ENCODE measurements at regions not wholly inside any gene's neighbourhood (a gene's known extent, or its start where the extent isn't known, plus 50 kb on each side); places are given as distances from the start of the nearest gene placed in this dataset.

GRCh38 chr3:30453360-30454039, 152.9 kb upstream of the TGFBR2 start:
- Mint-ChIP-seq H3K9me3 (peaks cover 22% of the 10 kb centered on the region), H3K27ac (no peak overlapping the region), H3K27me3 (ENCODE audit: low read depth) (no peaks in the 10 kb centered on the region), H3K36me3 (peaks cover 14% of the 10 kb centered on the region), H3K4me1 (peaks cover 17% of the 10 kb centered on the region), H3K4me3 (no peak overlapping the region)
- ATAC-seq (no peak), DNase-seq (ENCODE audit: low spot score) (no peak)
- TF ChIP-seq GRHL2 (CRISPR knock-in tag; IDR thresholded peaks at IDR 0.05; ENCODE audit: insufficient replicate concordance, severe bottlenecking) (no peak), STAT6 (CRISPR knock-in tag; conservative IDR thresholded peaks at IDR 0.05; ENCODE audit: low read depth) (no peak), NR1H2 (CRISPR knock-in tag; IDR thresholded peaks at IDR 0.05) (no peak), TCF7 (CRISPR knock-in tag; IDR thresholded peaks at IDR 0.05; ENCODE audit: low read depth) (no peak), KAT7 (CRISPR knock-in tag; IDR thresholded peaks at IDR 0.05; ENCODE audit: borderline replicate concordance) (no peak), ZNF671 (CRISPR knock-in tag; IDR thresholded peaks at IDR 0.05) (no peak)
- ChIA-PET CTCF (no interaction called here), POLR2A (no interaction called here)

- H3K27ac Mint-ChIP-seq: no peak overlapping the region
- no peaks in the 10 kb centered on the region for H3K27me3 Mint-ChIP-seq (ENCODE audit: low read depth)
- DNase-seq (ENCODE audit: low spot score): no peak
- H3K36me3 Mint-ChIP-seq: peaks cover 15% of the 10 kb centered on the region
- H3K9me3 Mint-ChIP-seq: peaks cover 28% of the 10 kb centered on the region
- ATAC-seq: no peak
- ChIA-PET CTCF (no interaction called here), POLR2A (no interaction called here)
- peaks cover 21% of the 10 kb centered on the region for H3K4me1 Mint-ChIP-seq
- H3K4me3 Mint-ChIP-seq: no peak overlapping the region
- TF ChIP-seq NR2C2 (CRISPR knock-in tag; IDR thresholded peaks at IDR 0.05) (no peak), CTCF (IDR thresholded peaks at IDR 0.05) (no peak), HMGXB4 (CRISPR knock-in tag; IDR thresholded peaks at IDR 0.05) (no peak), STAT6 (CRISPR knock-in tag; conservative IDR thresholded peaks at IDR 0.05; ENCODE audit: low read depth) (no peak), ZNF263 (CRISPR knock-in tag; IDR thresholded peaks at IDR 0.05; ENCODE audit: low read depth) (no peak), USF2 (CRISPR knock-in tag; IDR thresholded peaks at IDR 0.05) (no peak), GRHL2 (CRISPR knock-in tag; IDR thresholded peaks at IDR 0.05; ENCODE audit: insufficient replicate concordance, severe bottlenecking) (no peak), ARID4B (CRISPR knock-in tag; IDR thresholded peaks at IDR 0.05; ENCODE audit: borderline replicate concordance) (no peak), ZNF396 (CRISPR knock-in tag; IDR thresholded peaks at IDR 0.05; ENCODE audit: borderline replicate concordance) (no peak), NFE2L1 (CRISPR knock-in tag; IDR thresholded peaks at IDR 0.05) (no peak), GABPB1 (CRISPR knock-in tag; IDR thresholded peaks at IDR 0.05) (no peak), ZNF121 (CRISPR knock-in tag; IDR thresholded peaks at IDR 0.05) (no peak), ZNF425 (CRISPR knock-in tag; conservative IDR thresholded peaks at IDR 0.05) (no peak)
Observed at GRCh38 chr3:30454636-30455035, 151.8 kb upstream of the TGFBR2 start.
